ENCODE measurements at regions not wholly inside any gene's neighbourhood (a gene's known extent, or its start where the extent isn't known, plus 50 kb on each side); places are given as distances from the start of the nearest gene placed in this dataset.

DNA sequence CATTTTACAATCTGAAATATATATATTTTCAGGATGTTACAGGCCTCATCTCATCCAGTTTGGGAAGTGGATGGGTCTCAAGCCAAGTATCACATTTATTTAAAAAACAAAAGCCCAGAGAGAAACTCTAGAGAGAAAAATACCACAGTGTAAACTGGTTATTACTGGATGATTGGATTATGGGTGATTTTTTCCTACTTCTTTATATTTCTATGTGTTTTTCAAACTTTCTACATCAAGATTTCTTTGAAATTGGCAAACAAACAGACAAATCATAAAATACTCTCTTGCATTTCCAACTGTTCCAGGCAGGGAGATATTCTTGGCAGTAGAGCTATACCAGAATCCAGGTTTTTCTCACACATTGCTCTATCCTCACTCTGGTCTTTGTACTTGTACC is 116.0 kb upstream of the SMIM23 start:
- no peak for TF ChIP-seq POLR2A (IDR thresholded peaks at IDR 0.05; ENCODE audit: low read length)
- TF ChIP-seq GATA1 (IDR thresholded peaks at IDR 0.05; ENCODE audit: low read depth, low read length) = no peak

Data from erythroblast (primary cell).